Hematopoietic multipotent progenitor cell treated with erythropoietin and hydrocortisone succinate and interleukin-3 and kit ligand, for 6 days (in vitro differentiated cells): ENCODE measurements at regions not wholly inside any gene's neighbourhood (a gene's known extent, or its start where the extent isn't known, plus 50 kb on each side); places are given as distances from the start of the nearest gene placed in this dataset.

Experiments
- DNase-seq: peaks from one replicate; pipeline ENCODE4 v3.0.0-alpha.2; 2015

DNA sequence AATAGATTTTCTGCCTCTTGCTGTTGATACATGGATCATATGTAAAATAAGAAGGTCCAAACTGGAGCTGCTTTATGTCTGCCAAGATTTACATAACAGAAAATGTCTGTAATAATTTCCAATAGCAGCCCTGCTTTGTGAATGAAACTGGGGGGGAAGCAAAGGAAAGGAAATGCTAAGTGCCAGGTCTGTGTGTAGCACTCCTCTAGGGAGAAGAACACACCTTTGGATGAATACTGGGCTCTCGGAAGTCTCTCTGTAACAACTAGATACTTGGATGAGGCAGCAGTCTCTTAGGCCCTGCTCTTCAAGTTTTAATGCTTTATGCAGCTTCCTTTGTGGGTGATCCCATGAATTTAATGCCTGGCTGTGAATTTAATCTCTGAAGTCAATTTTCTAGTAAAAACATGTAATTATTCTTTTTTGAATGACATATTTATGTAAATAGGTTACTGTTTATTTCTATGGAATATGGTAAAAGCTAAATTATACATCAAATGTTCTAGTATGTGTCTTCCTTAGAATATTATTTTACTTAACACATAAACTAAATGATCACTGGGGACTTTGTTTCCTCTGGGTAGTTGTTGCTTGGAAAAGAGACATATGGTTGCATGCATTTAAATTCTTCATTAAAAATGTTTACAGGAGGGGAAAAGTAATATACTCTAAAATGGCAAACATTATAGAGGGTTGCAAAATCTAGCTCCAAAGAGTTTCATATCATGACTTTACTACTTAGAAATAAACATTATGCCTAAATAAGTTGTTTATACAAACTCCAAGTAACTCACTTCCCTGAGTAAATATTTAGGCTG, 336.6 kb upstream of the CWC22 start:
- DNase-seq = no peak

DNA sequence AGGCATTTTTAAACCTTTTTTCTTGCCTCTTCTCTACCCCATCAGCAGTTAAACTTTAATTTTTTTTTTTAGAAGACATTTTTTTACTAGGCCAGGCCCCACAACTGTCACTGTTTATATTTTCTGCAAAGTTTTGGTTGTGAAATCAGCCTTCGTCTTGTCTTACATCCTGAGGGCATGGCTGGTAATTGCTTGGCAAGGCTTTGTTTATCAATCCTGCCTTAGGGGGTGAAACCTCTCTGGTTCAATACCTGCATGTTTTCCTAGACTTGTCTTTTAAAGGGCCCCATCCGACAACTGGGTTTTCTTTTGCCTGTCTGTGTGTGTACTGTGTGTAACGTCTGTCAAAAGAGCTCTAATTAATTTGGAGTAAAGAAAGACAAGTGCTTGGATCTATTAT, 330.0 kb upstream of the CWC22 start:
- DNase-seq = no peak

DNA sequence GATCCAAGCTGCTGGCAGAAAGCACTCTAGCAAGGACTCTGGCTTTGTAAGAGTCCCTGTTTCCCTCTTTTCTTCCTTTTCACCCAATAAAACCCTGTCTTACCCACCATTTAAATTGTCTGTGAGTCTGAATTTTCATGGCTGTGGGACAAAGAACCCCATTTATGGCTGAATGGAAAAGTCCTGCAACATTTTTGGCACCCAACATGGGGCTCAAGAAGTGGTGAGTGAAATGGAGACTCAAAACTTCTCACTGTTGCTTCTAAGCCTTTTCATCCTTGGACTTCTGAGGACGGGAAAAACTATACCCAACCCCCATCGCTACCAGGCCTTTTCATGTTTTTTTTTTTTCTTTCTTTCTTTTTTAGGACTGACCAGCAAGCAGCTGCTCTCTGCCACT, 329.5 kb upstream of the CWC22 start:
- DNase-seq = no peak

DNA sequence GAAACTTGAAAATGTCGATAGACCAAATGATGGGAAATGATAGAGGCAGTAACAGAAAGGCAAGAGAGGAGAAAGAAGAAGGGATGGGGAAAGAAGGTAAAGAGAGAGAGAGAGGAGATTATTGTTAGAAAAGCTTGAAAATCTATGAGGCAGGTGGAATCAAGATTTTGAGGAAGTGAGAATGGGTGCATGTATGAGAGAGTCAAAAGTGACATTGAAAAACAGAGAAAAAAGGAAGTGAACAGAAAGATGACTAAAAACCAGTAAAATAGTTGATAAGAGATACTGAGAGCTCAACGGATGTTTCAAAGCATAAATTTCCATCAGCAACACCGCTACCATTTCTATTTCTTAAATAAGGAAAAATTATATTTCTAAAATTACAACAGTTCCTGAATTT, 327.4 kb upstream of the CWC22 start:
- no peak for DNase-seq

DNA sequence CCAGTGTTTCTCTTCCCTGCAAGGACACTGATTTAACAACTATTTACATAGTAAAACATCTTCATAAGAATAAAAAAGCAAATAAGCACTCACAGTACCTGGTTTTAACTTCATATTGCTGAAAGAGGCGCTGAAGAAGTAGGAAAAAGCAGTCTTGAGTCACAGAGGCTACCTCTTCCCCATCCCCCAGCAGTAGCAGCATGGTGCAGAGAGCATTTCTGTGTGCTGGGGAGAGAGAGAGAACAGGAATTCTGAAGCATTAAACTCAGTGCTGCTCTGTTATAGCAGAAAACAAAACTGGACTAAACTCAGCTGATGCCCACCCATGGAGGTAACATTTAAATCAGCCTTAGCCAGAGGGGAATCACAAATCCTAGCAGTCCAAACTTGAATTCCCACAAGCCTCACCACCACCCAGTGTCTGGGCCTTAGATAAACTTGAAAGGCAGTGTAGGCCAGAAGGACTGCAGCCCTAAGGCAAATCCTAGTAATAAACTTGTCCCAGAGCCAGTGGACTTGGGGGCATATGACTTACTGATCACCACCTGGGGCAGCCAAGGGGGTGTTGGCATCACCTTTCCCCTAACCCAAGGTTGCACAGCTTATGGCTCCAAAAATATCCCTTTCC, 321.8 kb upstream of the CWC22 start:
- no peak for DNase-seq

DNA sequence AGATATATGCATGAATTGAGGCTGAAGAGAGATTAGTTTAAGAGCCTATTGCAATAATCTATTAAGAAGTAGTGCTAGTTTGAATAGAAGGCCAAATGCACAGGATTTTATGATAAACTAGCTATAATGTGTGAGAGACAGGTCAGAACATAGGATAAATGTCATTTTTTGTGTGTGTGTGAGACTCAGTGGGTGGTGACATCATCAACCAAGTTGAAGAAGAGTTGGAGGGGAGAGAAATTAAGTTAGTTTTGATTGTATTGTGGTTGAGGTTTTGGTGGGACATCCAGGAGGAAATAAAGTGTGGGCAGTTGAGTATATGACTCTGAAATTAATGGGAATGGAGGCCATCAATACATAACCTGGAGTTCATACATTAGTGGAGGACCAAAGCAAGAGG, 320.1 kb upstream of the CWC22 start:
- no peak for DNase-seq

DNA sequence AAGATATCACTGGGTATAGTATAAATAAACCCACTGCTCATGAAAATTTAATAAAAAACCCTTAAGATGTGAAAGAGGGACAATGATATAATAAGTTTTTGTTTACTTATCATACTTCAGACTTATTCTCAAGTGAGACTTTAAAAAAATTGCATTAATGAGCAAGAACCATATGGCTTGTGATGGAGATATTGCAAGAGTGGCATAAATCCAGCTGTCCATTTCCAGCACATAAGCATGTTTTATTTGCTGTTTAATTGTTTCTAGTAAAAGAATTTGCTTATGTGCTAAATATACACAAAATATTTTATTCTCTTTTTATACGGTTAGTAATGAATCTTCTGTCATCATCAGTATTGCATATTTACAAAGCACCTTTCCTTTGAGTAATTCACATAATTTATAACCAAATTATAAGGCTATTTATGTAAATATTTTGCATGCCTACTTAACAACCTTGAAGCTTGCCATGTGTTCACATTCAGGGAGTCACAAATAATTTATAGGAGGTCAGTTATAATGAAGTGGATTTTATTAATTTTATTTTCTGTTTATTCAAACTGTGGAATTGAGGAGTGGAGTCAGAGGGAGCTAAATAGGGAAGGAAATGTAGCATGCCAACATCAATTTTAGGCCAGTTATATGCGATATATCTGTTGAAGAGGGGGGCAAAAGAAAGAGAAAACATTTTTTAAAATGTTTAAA, 318.5 kb upstream of the CWC22 start:
- DNase-seq = no peak

DNA sequence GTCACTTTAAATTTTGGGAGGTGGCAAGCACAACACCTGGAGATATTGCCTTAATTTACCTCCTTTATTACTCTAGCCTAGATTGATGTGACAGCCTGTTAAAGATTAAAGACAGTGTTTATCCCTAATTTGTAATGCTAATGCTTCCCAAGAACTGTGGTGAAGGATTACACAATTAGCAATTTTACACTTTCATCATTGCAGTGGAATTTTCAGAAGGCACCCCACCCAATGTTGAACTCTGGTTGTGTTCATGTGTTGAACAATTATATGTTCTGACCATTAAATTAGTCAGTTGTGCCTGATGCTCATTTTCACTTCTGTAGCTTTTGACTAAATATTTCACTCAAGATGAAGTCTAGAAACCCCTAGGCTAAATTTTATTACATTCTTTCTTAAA, 317.1 kb upstream of the CWC22 start:
- no peak for DNase-seq

DNA sequence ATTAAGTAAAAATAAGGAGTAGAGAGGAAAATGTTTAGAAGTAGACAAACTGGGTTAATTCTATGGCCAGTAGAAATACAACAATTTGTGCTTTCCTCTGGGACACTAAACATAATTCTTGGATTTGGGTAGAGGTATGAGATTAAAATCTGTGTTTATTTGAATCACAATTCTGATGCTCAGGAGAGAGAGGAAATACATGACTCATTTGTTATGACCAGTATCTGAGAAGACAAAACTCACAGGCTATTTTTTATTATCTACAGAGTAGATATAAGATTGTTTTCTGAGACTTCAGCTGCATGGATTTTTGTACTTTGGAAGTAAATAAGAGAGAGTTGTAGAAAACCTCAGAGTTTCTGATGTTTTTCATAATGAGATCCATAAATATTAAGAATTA, 315.7 kb upstream of the CWC22 start:
- no peak for DNase-seq

DNA sequence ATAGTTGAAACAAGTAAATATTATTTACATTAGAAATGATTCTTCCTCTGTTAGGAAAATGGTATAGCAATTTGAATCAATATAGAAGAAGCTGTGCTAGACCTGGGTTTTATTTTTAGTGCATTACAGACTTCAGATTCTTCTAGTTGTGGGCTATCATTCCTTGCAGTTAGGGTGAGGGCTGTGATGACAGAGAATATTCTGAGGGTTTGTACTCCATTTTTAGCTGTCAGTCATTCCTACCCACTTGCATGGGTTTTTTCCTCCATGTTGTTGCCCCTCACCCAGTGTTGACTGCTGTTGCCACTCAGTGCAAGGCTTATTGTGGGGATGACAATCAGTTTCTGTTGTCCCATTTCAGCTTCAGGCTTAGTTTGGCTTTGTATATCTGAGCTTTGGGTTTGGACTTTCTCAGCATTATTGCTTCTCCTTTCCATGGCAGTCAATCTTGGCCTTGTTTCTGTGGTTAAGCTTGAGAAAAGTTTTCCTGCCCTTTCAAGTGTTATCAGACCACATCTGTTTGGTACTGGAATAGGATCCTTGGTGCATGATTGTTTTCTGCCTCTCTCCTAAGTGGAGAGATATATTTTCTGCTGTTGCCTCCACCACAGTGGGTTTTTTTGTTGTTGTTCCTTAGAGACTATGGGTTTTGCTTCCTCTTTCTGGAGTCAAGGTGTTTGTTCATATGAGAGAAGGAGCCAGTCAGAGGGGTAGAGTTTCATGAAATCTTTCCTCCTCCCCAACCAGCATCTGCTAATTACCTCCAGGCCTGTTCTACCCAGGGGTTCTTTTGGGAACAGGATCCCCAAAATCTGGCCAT, 312.7 kb upstream of the CWC22 start:
- no peak for DNase-seq

DNA sequence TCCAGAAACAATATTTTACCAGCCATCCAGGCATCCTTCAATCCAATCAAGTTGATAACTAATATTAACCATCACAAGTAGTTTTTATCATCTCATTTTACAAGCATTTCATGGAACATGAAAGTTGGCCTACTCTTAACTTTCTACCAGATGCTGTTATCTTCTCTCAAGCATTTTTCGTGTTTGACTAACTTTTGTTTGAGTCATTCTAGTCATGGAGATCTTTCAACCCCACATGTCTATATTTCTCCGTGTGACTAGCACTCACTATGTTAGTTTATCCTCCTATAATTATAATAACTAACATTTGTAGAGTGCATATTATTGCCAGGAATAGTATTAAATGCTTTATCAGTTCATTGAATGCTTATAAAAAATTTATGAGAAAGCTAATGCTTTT, 307.0 kb upstream of the CWC22 start:
- DNase-seq = no peak

DNA sequence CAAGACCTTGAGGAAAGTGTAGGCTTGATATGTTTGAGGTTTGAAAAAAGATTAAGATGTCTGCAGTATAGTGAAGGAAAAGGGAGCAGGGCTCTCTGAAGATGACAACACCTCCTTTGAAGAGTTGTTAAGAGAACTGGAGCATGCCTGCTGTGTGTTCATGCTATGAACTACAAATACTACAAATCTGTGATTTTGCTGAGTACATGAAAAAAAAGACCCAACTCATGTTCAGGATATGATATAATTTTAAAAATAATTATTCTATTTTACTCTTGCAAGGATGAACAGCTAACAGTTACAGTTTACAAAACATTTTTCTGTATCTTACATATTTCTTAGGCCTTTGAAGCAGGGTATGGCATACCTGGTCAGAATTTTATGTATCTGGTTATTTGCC, 305.4 kb upstream of the CWC22 start:
- no peak for DNase-seq

DNA sequence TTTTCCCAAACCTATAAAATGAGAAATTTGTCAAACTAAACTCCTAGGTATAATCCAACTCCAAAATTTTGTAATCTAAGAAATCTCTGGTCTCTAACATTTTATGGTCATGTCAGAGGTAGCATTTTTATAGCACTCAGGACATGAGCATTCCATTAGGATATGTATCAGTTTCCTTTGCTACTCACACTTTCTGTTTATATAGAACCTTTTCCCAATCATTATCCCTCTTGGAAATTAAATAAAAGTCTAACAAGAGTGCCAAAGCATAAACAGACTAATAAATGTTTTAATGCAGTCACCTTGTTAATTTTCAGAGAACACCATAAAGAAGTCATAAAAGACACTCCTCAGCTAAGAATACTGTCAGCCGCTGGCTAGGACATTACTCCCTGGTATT, 300.0 kb upstream of the CWC22 start:
- no peak for DNase-seq

DNA sequence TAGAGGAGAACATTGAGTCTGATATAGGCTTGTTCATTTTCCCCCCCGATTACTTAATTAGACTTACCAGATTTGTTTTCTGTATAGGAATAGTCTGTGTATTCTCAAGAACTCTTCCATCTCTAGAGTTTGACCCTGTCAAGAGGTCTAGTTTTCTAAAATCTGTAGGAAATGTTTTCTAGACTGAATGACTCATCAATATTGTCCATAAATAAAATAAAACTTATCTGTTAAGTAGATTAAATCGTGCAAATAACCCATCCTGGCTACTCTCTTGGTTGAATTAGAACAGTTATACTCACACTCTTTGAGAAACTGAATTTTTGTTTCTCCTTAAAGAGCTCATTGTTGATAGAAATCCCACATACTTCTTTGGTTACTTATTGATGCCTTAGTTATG, 299.2 kb upstream of the CWC22 start:
- DNase-seq = no peak

DNA sequence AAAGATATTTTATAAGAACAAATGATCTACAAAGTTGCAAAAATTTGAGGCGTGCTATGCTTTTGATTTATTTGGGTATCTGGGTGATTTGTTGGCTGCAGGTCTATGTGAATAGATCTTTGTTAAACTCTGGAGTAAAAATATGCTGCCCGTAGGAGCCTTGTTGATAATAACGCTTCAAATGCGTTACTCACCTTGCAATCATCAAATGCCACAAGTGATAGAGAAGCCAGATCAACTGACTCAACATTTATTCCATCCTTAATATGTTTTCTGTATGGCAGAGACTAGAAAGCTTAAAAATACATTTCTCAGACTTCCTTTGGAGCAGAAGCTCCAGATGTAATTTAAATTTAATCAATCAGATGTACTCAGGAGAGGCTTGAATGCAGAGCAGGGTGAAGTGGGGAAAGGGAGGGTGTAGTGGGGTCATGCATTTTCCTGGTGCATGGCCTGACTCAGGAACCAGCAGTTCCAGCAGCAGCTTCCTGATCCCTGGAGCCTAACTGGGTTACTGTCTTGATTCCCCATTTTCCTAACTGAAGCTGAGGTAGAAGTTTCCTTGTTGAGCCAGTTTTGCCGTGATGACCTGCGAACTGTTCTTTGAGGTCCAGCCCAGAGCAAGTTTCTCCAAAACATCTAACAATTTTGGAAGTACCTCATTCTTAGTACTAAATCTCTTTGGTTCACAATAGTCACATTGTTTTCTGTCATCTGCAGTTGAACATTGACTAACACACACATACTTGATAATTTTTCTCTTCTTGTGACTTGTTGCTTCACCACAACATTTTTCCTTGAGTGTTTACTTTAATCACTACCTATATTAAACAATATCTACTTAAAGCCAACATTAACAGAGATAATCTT, 284.7 kb upstream of the CWC22 start:
- DNase-seq = no peak

DNA sequence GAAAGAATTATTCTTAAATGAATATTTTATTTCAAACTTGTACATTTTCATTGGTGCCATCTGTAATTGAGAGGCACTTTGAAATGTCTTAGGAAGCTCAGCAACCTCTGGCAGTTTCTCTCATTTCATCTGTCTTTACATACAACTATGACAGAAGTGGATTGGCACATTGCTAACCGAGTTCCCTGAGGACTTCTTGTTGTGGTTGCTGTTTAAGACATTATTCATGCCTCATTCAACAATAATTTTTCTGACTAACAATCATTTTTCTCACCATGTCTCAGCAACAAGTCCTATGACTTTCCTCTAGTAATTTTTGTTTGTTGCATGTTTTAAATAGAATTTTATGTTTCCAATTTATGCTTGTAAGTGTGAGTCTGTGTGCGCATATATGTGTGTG, 284.0 kb upstream of the CWC22 start:
- no peak for DNase-seq

DNA sequence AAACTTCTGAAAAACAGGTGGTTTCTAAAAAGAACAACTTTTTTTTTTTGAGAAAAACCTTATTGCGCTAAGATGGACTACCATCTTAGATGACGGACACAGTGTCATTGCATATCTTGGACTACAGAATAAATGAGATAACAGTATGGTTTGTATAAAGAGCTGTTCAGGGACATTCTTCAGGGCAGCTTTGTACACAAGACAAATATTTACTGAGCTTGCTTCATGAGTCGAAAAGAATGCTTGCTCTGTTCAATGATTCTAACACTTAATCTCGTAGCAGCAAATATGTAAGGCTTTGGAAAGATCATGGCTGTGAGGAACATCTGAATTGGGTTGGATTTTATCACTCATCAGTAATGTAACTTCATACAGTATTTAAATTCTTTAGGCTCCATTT, 282.5 kb upstream of the CWC22 start:
- no peak for DNase-seq

DNA sequence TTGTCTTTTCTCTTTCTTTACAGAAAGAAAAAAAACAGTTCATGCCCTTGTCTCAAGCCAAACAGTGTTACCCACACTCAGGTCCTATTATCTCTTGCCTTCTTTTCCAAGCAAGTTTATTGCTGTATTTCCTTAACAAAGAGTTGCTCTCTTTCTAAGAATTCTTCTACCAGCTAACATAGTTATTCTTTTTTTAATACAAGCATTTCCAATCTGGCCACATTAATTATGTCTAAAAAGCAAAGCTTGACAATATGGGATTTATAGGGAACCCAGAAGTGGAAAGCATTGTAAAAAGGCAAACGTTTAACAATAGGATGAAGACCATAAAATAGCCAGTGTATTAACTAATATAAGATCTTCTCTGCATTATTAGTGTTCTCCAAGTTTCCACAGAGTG, 272.5 kb upstream of the CWC22 start:
- DNase-seq = no peak

DNA sequence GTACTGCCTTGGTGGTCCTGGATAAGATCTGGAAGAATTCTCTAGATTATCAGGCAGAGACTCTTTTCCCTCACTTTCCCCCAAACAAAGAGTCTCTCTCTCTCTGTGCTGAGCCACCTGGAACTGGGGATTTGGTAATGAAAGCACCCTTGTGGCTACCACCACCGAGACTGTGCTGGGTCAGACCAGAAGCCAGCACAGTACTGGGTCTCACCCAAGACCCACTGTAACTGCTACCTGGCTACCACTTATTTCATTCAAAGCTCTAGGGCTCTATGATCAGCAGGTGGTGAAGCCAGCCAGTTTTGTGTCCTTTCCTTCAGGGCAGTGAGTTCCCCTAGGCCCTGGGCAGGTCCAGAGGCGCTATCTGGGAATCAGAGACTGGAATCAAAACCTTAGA, 269.6 kb upstream of the CWC22 start:
- DNase-seq = no peak

DNA sequence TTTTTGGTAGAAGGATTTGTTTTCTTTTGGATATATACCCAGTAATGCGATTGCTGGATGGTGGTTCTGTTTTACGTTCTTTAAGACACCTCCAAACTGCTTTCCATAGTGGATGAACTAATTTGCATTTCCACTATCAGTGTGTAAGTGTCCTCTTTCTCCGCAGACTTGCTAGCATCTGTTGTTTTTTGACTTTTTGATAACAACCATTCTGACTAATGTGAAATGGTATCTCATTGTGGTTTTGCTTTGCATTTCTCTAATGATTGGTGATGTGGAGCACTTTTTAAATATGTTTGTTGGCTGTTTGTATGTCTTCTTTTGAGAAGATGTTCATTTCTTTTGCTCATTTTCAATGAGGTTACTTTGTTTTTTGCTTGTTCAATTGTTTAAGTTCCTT, 260.9 kb upstream of the CWC22 start:
- no peak for DNase-seq

DNA sequence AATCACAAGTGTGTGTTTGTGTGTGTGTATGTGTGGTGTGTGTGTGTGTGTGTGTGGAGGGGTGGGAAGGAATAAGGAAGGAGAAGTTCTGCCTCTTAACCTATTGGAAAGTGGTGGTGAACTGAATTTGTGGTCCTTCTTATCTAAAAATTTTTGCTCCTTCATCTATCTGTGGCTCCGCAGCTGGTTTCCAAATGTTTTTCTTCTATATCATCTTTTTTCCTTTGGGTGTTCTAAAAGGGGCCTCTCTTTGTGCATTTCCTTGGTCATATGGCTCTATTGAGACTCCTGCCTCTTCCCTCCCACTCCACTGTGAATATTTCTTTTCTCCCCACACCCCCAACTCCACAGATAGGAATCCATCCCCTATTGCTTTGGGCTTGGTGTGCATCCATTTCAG, 254.9 kb upstream of the CWC22 start:
- DNase-seq = no peak

DNA sequence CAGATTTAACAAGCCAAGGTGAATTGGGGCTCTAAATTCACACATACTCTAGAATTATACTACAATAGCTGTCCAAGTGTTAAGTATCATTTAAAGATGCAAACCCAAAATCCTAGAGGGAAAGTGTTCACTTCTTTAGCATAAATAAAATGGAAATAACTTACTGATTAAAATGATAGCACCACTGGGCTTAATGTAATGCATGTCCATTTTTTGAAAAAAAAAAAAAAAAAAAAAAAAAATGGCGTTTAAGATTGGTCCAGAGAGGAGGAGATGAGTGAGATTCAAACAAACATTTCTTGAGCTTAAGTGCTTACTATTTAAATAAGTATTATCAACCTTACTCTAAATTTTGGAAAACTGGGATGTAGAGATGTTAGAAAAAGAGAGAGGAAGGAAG, 251.5 kb upstream of the CWC22 start:
- DNase-seq = no peak
